Stomach (tissue), 8 donors: ENCODE measurements at regions not wholly inside any gene's neighbourhood (a gene's known extent, or its start where the extent isn't known, plus 50 kb on each side); places are given as distances from the start of the nearest gene placed in this dataset.

Experiments used
- DNase-seq, 2 donors: peaks; one replicate each; pipeline versions ENCODE4 v3.0.0 to v3.0.0-alpha.2; 2013 to 2019
- H3K27ac ChIP-seq, 5 donors: fragments of 200-600 bp in 4 of 5; sonication (generic) in 4 of 5; one replicate each; pipeline ENCODE4 v1.5.1; 2013 to 2019; ENCODE audit warnings: mild to moderate bottlenecking in 1 of 5, moderate library complexity in 1 of 5
- H3K27me3 ChIP-seq, 3 donors: fragments of 200-600 bp; sonication (generic); one replicate each; pipeline ENCODE4 v1.5.1; 2017 to 2019; ENCODE audit warnings: mixed run types in 1 of 3
- H3K36me3 ChIP-seq, 4 donors: fragments of 200-600 bp; sonication (generic); 1 replicate in 3 of 4; 2 replicates in 1 of 4; pipeline ENCODE4 v1.5.1; 2016 to 2019
- H3K4me1 ChIP-seq, 4 donors: fragments of 200-600 bp; sonication (generic); one replicate each; pipeline ENCODE4 v1.5.1; 2016 to 2019
- H3K4me3 ChIP-seq, 4 donors: fragments of 200-600 bp; sonication (generic) in 3 of 4; one replicate each; pipeline ENCODE4 v1.5.1; 2016 to 2019; ENCODE audit warnings: mild to moderate bottlenecking in 1 of 4
- H3K9me3 ChIP-seq, 4 donors: fragments of 200-600 bp; sonication (generic); one replicate each; pipeline ENCODE4 v1.5.1; 2016 to 2019
- CTCF ChIP-seq, 7 experiments: fragments of 450-650 bp in 4 of 7; fragments of 200-600 bp in 3 of 7; sonication (generic) in 3 of 7; IDR thresholded peaks; one replicate each; pipeline ENCODE4 v1.5.1; 2016 to 2019; ENCODE audit warnings: antibody characterized with exemption in 7 of 7, control low read depth in 2 of 7, mild to moderate bottlenecking in 1 of 7
- EP300 ChIP-seq: sonication (generic); formaldehyde crosslinking; IDR thresholded peaks from one replicate; pipeline ENCODE4 v1.6.1; 2017; ENCODE audit warnings: antibody characterized with exemption
- POLR2A ChIP-seq, 4 donors: fragments of 450-650 bp; IDR thresholded peaks; one replicate each; pipeline ENCODE4 v1.6.1; 2016; ENCODE audit warnings: antibody characterized with exemption in 4 of 4, control low read depth in 2 of 4, mild to moderate bottlenecking in 1 of 4, moderate library complexity in 1 of 4
- POLR2AphosphoS5 ChIP-seq, 3 donors: sonication (generic); formaldehyde crosslinking; IDR thresholded peaks; one replicate each; pipeline ENCODE4 v1.6.1; 2016; ENCODE audit warnings: antibody characterized with exemption in 3 of 3
- WGBS, 5 donors: extraction: QIAGEN DNeasy Blood & Tissue Kit in 3 of 5; methylation state at CpG; one replicate each; pipeline versions ENCODE4 v1.1.5 to v1.1.7; 2013 to 2018; 5-methylcytosine and 5-hydroxymethylcytosine counted together
- intact Hi-C: fragments of 100-400 bp; cut with DNase I; formaldehyde crosslinking; loops from one replicate; pipeline ENCODE4 v1.15.1; 2023; ENCODE audit warnings: low total_unique reads
- donor health status: healthy with polysubstance abuse.
- donor health status: Bipolar disorder and iron deficiency.
- donor health status: healthy.

- no peak for DNase-seq
- Histone ChIP-seq H3K27me3 (no peaks in the 10 kb centered on the region), H3K4me3 (no peak overlapping the region), H3K4me1 (no peaks in the 10 kb centered on the region), H3K27ac (no peak overlapping the region), H3K9me3 (no peaks in the 10 kb centered on the region), H3K36me3 (no peaks in the 10 kb centered on the region)
- WGBS, 5 donors = 84 to 89% (median 86%) methylated on average over 11 of the region's 11 CpGs
- TF ChIP-seq POLR2AphosphoS5 (IDR thresholded peaks at IDR 0.05) = no peak
- no peak for TF ChIP-seq POLR2A (IDR thresholded peaks at IDR 0.05)
- no peak for TF ChIP-seq EP300
- TF ChIP-seq CTCF (IDR thresholded peaks at IDR 0.05) = no peak
- intact Hi-C loops = no loop called here
Observed at GRCh38 chr2:65798641-65799040, 366.2 kb upstream of the SPRED2 start.

GRCh38 chr2:65794994-65795393 lies 362.6 kb upstream of the SPRED2 start:
- TF ChIP-seq POLR2AphosphoS5 (IDR thresholded peaks at IDR 0.05) = no peak
- TF ChIP-seq CTCF (IDR thresholded peaks at IDR 0.05) = no peak
- no peak for TF ChIP-seq EP300
- no peak for TF ChIP-seq POLR2A (IDR thresholded peaks at IDR 0.05)
- no peaks in the 10 kb centered on the region for H3K4me1 ChIP-seq
- no peak overlapping the region for H3K4me3 ChIP-seq
- H3K9me3 ChIP-seq = no peaks in the 10 kb centered on the region
- no peak for DNase-seq
- H3K27me3 ChIP-seq = no peaks in the 10 kb centered on the region
- intact Hi-C loops = no loop called here
- WGBS, 5 donors = 86 to 93% (median 91%) methylated on average over 4 of the region's 4 CpGs
- H3K36me3 ChIP-seq = no peaks in the 10 kb centered on the region
- no peak overlapping the region for H3K27ac ChIP-seq

GRCh38 chr2:65791404-65791975 lies 359.1 kb upstream of the SPRED2 start:
- 51 to 69% (median 64%) methylated on average over 9 of the region's 9 CpGs for WGBS, 5 donors
- H3K4me1 ChIP-seq = no peaks in the 10 kb centered on the region
- no peak overlapping the region for H3K4me3 ChIP-seq
- H3K27ac ChIP-seq = no peak overlapping the region
- H3K36me3 ChIP-seq = no peaks in the 10 kb centered on the region
- intact Hi-C loops = no loop called here
- H3K9me3 ChIP-seq = no peaks in the 10 kb centered on the region
- H3K27me3 ChIP-seq = no peaks in the 10 kb centered on the region
- TF ChIP-seq CTCF (IDR thresholded peaks at IDR 0.05) (no peak), POLR2A (IDR thresholded peaks at IDR 0.05) (no peak), EP300 (no peak), POLR2AphosphoS5 (IDR thresholded peaks at IDR 0.05) (no peak)
- no peak for DNase-seq

- intact Hi-C loops = no loop called here
- H3K27ac ChIP-seq = no peak overlapping the region
- H3K9me3 ChIP-seq = no peaks in the 10 kb centered on the region
- no peak overlapping the region for H3K4me3 ChIP-seq
- no peaks in the 10 kb centered on the region for H3K27me3 ChIP-seq
- TF ChIP-seq EP300 = no peak
- no peak for TF ChIP-seq CTCF (IDR thresholded peaks at IDR 0.05)
- TF ChIP-seq POLR2AphosphoS5 (IDR thresholded peaks at IDR 0.05) = no peak
- no peak for TF ChIP-seq POLR2A (IDR thresholded peaks at IDR 0.05)
- H3K4me1 ChIP-seq = no peaks in the 10 kb centered on the region
- no peak for DNase-seq
- no peaks in the 10 kb centered on the region for H3K36me3 ChIP-seq
- WGBS, 5 donors = 59 to 71% (median 62%) methylated on average over 2 of the region's 2 CpGs
Observed at GRCh38 chr2:65790676-65790935, 358.2 kb upstream of the SPRED2 start.
